GM19395 (cell line): ENCODE measurements at regions not wholly inside any gene's neighbourhood (a gene's known extent, or its start where the extent isn't known, plus 50 kb on each side); places are given as distances from the start of the nearest gene placed in this dataset.
"Not testable (repeated sequence)": the region's sequence is repeated elsewhere in the genome, so short reads cannot be mapped to it uniquely, and the experiment has no call there.

Experiments
- ATAC-seq: cut with Tn5 transposase; IDR thresholded peaks from one replicate; pipeline ENCODE4 v1.9.1; 2021; ENCODE audit warnings: mild to moderate bottlenecking, moderate library complexity; ENCODE audit not compliant: unreplicated experiment

DNA sequence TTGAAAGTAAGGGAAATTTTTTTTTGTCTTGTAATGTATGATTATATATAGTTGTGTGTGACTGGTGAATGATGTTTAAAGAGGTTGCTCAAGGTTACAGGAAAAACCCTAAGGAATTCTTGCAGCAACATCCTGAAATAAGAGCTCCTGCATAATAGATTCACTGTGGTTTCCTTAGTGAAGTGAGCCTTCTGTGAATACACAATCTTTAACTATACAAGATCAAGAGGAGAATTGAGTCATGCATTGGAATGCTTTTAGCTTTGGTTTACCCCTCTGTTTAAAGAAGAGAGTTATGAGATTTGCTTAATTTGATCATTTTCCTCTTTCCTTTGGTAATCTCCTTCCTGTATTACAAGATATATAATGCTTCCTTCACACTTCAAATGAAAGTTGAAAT lies 141.6 kb upstream of the EYA4 start:
- no peak for ATAC-seq

- ATAC-seq, result no peak
Observed at GRCh38 chr6:133100865-133101264, 140.3 kb upstream of the EYA4 start.

DNA sequence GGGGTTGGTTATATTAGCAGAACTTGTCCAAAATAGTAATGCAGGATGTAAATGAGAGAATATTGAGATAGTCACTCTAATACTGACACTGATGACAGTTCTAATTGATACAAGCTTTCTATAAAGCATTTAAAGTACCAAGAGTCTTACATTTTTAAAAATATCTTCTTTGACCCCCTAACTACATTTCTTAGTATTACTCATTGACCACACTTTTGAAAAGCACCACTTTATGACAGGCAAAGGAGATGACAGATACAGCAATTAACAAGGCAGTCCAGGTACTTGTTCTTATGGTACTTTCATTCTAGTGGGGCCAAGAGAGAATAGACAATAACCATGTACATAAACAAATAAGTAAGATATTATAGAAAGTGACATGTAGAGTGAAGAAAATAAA lies 139.4 kb upstream of the EYA4 start:
- ATAC-seq, result no peak

GRCh38 chr6:133106934-133107333 lies 134.2 kb upstream of the EYA4 start:
- ATAC-seq, result no peak

DNA sequence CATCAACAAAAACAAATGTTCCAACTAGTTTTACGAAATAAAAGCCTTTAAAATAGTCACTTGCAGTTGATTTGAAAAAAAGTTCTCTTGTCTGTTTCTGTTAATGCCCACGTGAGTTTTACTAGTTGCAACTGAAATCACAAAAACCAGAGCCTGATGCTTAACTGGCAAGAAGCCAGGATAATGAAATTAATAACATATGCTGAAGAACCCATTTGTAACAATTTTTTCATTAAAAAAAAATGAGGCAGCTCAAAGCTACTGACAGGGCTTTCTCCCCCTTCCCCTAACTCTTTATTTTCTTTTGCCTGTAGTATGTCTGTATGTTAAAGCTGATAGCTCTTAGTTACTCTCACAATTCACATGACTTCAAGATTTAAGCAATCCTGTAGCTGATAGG lies 132.7 kb upstream of the EYA4 start:
- ATAC-seq, result no peak

GRCh38 chr6:133114973-133115372 lies 126.2 kb upstream of the EYA4 start:
- ATAC-seq, result no peak

GRCh38 chr6:133115946-133116345 lies 125.2 kb upstream of the EYA4 start:
- ATAC-seq, result no peak

DNA sequence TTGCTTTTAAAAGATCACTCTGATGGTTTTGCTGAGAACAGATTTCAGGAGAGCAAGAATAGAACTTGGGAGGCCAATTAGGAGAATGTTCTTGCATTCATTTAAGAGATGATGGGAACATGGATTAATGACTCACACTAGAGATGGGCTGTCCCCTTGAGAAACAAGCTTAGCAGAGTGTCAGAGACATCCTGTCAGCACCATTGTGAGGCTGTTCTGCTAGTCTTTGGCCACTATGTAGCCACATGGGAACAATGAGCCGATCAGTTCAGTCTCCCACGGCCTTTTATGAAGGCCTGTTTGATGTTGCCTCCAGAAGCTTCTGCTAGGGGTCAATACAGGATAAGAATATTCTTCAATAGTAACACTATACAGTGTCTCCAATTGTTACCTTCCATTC lies 113.0 kb upstream of the EYA4 start:
- ATAC-seq, result no peak

DNA sequence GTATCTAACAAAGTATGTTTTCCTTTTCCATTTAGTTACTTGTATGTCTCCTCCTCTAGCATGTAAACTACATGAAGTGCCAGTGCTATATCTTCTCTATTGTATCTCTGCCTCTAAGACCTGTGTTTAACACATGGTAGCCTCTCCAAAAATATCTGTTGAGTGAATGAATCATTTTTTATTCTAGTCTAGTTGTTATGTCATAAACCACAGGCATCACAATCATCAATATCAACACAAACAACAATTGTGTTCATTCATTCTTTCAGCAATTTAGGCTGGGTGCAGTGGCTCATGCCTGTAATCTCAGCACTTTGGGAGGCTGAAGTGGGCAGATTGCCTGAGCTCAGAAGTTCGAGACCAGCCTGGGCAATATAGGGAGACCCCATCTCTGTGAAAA lies 111.6 kb upstream of the EYA4 start:
- ATAC-seq, result no peak

- ATAC-seq, result no peak
Observed at GRCh38 chr6:133130863-133131262, 110.3 kb upstream of the EYA4 start.

- no peak for ATAC-seq
Observed at GRCh38 chr6:133131621-133132465, 109.3 kb upstream of the EYA4 start.

- ATAC-seq, result no peak
Observed at GRCh38 chr6:133132466-133132971, 108.6 kb upstream of the EYA4 start.

DNA sequence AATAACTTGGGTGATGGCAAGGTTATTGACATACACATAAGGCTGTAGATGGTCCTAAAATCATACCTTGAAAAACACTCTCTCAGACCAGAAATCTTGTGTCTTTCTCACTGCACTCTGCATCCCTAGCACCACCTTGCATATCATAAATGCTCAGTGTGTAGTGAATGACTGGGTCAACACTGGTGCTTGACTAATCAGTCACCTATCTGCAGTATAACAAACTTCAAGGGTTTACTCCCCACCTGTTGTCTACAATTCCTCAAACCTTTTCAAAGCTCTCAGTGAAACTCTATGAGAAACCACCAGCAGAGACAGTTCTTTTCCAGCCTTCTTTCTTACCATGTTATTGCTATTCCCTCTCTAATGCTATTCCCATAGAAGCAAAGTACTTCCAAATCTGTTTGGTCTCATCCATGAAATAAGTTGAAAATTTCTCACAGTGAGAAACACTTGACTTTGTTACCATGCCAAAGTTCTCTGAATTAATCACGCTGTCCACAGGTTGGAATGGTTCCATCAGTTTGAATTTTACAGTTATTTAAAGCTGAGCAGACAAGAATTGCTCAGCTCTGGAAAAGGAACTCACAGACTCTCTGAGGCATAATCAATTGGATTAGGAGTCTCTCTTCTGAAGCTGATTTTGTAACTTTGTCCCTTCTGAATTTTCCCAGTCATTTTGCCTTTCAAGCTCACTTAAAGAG lies 104.8 kb upstream of the EYA4 start:
- no peak for ATAC-seq

DNA sequence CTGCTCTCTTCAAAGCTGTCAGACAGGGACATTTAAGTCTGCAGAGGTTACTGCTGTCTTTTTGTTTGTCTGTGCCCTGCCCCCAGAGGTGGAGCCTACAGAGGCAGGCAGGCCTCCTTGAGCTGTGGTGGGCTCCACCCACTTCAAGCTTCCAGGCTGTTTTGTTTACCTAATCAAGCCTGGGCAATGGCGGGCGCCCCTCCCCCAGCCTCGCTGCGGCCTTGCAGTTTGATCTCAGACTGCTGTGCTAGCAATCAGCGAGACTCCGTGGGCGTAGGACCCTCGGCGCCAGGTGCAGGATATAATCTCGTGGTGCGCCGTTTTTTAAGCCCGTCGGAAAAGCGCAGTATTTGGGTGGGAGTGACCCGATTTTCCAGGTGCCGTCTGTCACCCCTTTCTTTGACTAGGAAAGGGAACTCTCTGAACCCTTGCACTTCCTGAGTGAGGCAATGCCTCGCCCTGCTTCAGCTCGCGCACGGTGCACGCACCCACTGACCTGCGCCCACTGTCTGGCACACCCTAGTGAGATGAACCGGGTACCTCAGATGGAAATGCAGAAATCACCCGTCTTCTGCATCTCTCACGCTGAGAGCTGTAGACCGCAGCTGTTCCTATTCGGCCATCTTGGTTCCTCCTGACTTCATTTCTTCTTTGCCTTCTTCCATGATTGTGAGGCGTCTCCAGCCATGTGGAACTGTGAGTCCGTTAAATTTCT lies 93.5 kb upstream of the EYA4 start:
- not testable (repeated sequence) for ATAC-seq

- no peak for ATAC-seq
Observed at GRCh38 chr6:133156689-133157088, 84.5 kb upstream of the EYA4 start.

DNA sequence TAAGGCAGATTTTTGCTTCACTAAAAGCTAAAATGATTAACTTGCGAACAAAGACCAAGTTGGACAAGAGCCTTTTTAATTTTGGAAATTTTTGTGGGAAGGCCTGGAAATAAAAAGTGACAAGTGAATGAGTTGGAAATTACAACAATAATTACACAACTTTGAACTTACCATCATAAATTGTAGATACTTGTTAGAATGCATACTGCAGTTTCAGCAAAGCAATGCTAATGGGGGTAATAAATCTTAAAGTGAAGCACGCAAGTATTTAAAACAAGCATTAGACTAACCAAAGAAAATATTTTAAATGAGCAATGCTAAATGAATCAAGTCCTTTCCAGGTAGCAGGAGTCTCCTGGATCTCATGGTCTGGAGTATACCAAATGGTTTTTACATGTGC lies 83.2 kb upstream of the EYA4 start:
- ATAC-seq, result no peak

GRCh38 chr6:133159255-133159795 lies 81.8 kb upstream of the EYA4 start:
- ATAC-seq, result no peak

DNA sequence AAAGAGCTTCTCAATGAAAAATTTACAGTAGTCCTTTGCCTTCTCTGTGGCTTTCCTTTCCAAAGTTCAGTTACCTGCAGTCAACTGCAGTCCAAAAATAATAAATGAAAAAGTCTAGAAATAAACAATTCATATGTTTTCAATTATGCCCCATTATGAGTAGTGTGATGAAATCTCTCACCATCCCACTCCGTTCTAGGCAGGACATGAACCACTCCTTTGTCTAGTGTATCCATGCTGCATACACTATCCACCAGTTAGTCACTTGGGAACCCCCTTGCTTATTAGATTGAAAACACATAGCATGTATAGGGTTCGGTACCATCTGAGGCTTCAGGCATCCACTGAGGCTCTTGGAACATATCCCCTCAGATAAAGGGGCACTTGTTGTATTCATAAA lies 80.6 kb upstream of the EYA4 start:
- no peak for ATAC-seq

- no peak for ATAC-seq
Observed at GRCh38 chr6:133165235-133165634, 75.9 kb upstream of the EYA4 start.

DNA sequence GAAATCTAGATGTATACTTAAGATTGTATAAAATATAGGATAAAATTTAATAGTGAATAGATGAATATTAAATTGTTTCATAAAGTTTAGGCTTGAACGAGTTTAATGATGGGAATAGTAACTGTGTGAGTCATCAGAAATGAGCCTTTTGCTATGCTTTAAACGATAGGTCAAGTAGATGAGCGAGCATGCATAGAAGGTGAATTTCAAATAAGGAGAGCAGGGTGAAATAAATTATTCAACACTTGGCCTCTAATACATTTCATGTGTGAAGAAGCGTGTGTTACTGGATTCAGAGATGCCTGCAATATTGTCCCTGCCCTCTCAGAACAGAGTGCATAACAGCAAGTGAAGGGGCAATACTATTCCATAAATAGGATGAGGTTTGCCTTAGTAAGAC lies 74.4 kb upstream of the EYA4 start:
- ATAC-seq, result no peak

GRCh38 chr6:133169901-133170300 lies 71.3 kb upstream of the EYA4 start:
- ATAC-seq, result no peak
